ENCODE measurements at regions not wholly inside any gene's neighbourhood (a gene's known extent, or its start where the extent isn't known, plus 50 kb on each side); places are given as distances from the start of the nearest gene placed in this dataset.

- no peak for DNase-seq
- Histone ChIP-seq H3K4me1 (no peaks in the 10 kb centered on the region), H3K9me3 (no peaks in the 10 kb centered on the region), H3K27me3 (no peaks in the 10 kb centered on the region), H3K27ac (no peak overlapping the region), H3K36me3 (no peaks in the 10 kb centered on the region), H3K4me3 (no peak overlapping the region)
- WGBS (ENCODE audit: insufficient coverage, low coverage, low lambda C conversion rate, missing lambda C conversion rate): 76% methylated on average over 9 of the region's 9 CpGs
- intact Hi-C loops (cut with DNase I): no loop called here
- TF ChIP-seq CTCF (IDR thresholded peaks at IDR 0.05): no peak
- no peak for TF ChIP-seq POLR2A (IDR thresholded peaks at IDR 0.05)
- ATAC-seq: no peak
Measured at GRCh38 chr5:154135125-154135817, 55.3 kb upstream of the GALNT10 start.

GRCh38 chr5:154136141-154136540, 54.4 kb upstream of the GALNT10 start:
- H3K4me1 ChIP-seq: no peaks in the 10 kb centered on the region
- no peaks in the 10 kb centered on the region for H3K36me3 ChIP-seq
- no peaks in the 10 kb centered on the region for H3K27me3 ChIP-seq
- no peak overlapping the region for H3K4me3 ChIP-seq
- ATAC-seq (no peak), DNase-seq (no peak)
- 89% methylated on average over 5 of the region's 5 CpGs for WGBS (ENCODE audit: insufficient coverage, low coverage, low lambda C conversion rate, missing lambda C conversion rate)
- no peaks in the 10 kb centered on the region for H3K9me3 ChIP-seq
- TF ChIP-seq CTCF (IDR thresholded peaks at IDR 0.05): no peak
- TF ChIP-seq POLR2A (IDR thresholded peaks at IDR 0.05): no peak
- H3K27ac ChIP-seq: no peak overlapping the region
- intact Hi-C loops (cut with DNase I): no loop called here

- intact Hi-C loops (cut with DNase I): no loop called here
- H3K4me3 ChIP-seq: no peak overlapping the region
- DNase-seq (peak in 2 of 3 donors; percentile 61 to 65), ATAC-seq (peak in 3 of 4 donors; percentile 39 to 79 (median 52))
- H3K4me1 ChIP-seq: no peaks in the 10 kb centered on the region
- no peaks in the 10 kb centered on the region for H3K9me3 ChIP-seq
- WGBS (ENCODE audit: insufficient coverage, low coverage, low lambda C conversion rate, missing lambda C conversion rate): 23% methylated on average over 4 of the region's 4 CpGs
- TF ChIP-seq POLR2A (IDR thresholded peaks at IDR 0.05): no peak
- no peak for TF ChIP-seq CTCF (IDR thresholded peaks at IDR 0.05)
- H3K36me3 ChIP-seq: no peaks in the 10 kb centered on the region
- H3K27me3 ChIP-seq: no peaks in the 10 kb centered on the region
- H3K27ac ChIP-seq: no peak overlapping the region
Measured at GRCh38 chr5:154138701-154139100, 51.8 kb upstream of the GALNT10 start.

GRCh38 chr5:154140381-154140780, 50.2 kb upstream of the GALNT10 start:
- Histone ChIP-seq H3K36me3 (no peaks in the 10 kb centered on the region), H3K4me3 (no peak overlapping the region), H3K9me3 (no peaks in the 10 kb centered on the region), H3K27me3 (no peaks in the 10 kb centered on the region), H3K27ac (no peak overlapping the region), H3K4me1 (no peaks in the 10 kb centered on the region)
- intact Hi-C loops (cut with DNase I): no loop called here
- DNase-seq (no peak), ATAC-seq (no peak)
- TF ChIP-seq POLR2A (IDR thresholded peaks at IDR 0.05): no peak
- TF ChIP-seq CTCF (IDR thresholded peaks at IDR 0.05): no peak

Data from right lobe of liver (tissue), 6 donors.